MV-4-11 (cell line): ENCODE measurements at regions not wholly inside any gene's neighbourhood (a gene's known extent, or its start where the extent isn't known, plus 50 kb on each side); places are given as distances from the start of the nearest gene placed in this dataset.
A peak's percentile ranks its signal among the peaks of the same experiment; 100 is the strongest.
"Not testable (repeated sequence)": the region's sequence is repeated elsewhere in the genome, so short reads cannot be mapped to it uniquely, and the experiment has no call there.

Source experiments
- DNase-seq: peaks from one replicate; lab custom pipeline; 2025; lab: John Stamatoyannopoulos, UW

DNA sequence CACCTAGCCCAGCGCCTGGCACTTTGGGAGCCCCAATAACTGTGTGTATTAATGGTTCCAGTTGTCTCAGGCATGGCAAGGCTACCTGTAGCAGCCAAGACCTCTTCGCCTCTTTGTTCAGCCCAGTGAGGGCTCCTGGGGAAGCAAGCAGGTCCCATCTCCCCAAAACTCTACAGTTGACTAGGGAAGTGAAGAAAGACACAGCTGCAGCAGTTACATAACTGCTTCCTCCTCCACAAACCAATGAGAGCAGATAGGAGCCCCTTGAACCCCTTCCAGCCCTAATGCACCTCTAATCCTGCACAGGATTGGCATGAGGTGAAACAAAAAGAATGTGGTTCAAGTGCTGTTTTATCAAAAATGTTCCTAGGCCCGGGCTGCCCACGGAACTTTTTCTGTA is 100.5 kb downstream of the SYF2 start:
- peak; percentile 93 for DNase-seq

DNA sequence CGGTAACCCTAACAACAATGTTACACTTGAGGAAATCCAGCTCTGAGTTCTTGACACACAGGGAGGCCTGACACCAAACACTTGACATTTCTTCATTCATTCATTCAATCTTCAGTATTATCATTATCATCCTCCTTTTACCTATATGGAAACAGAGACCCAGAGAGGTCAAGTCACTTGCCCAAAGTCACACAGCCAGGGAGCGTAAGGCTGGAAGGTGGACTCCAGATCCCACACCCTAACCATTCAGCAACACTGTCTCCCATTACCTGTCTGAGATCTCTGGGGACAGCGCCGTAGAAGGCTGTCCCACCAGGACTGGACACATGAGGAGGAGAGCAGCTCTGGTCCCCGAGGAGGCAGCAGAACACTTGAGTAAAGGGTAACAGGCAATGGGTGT is 101.4 kb downstream of the SYF2 start:
- DNase-seq, result no peak

DNA sequence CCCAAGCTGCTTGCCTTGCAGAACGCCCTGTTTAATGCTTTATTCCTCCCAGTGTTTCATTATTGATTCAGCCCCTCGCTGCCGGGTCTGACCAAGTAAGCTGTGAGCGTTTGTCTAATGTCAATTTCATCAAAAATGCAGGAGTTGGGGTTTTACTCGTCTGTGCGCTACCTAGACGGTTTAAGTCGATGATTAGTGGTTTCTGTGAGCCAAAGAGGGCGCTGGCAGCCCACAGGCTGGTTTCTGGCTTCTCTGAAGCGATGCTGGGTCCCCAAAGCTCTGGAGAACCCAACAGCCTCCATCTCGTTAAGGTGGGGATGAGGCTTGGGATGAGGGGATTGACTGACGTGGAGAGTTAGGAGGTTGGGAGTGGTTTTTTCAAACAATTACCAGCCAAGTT is 102.9 kb downstream of the SYF2 start:
- DNase-seq, result no peak

DNA sequence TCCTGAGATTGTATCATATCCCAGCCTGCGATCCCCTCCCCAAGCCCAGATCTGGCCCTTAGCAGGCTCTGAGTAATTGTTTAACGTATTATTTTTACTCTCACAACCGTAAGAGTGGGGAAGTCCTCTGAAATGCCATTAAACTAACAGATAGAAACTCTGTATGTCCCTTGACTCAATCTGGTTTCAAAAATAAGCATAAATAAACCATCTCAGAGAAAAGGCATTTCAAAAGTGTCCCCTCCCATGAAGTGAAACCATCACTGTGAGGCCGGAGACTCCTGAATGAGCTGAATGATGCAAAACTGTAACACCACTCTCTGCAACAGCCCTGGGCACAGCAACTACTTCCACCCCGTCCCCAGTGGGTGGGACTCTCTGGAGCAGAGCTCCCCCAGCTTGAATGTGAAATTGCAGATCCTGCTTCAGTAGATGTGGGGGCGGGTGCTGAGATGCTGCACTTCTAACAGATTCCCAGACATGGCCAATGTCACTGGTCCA is 104.1 kb downstream of the SYF2 start:
- DNase-seq, result peak; percentile 74

DNA sequence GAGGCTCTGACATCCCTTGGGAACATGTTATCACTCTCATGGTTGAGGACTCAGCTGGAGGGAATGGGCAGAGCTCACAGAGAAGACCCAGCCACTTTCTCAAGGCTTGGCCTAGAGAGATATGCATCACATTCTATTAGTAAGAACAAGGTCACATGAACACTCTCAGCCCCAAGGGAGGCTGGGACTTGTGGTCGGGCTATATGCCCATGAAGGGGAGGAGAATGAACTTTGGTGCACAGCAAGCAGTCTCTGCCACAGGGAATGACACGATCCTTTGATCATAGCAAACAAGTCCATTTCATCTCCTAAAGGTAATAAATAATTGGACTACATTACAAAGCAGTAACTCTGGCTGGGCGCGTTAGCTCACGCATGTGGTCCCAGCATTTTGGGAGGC is 105.7 kb downstream of the SYF2 start:
- no peak for DNase-seq

DNA sequence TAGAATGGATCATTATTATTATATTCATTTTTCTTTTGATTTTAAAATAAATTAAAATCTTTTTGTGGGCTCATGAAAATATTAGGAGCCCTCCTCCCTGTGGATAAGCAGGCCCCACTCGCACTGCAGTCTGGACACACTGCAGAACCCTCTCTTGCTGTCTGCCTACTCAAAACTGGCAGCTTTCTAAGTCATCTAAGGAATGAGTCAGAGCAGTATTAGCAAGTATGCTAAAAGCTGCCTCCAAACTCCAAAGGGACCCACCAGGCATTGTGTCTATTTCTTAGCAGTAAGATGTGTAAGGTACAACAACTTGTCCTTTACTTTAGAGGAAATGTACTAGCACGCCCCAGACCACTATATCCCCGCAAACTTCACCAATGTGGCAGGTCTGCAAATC is 108.8 kb downstream of the SYF2 start:
- no peak for DNase-seq

DNA sequence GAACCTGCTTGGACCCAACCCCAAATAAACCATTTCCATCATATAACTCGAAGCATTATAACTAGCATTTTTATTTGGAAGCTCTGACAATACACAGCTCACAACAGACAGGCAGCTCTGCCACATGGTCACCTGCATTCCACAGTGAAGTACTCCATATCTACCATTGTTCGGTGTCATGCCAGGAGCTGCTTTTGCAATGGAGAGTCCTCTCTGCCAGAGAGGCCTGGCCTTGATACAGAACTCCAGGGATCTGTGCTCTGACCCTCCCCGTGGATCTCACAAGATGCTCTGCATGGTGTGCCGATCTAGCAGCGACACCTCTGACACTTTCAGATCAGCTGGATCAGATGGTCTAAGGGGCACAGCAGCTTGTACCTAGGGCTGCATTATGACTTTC is 109.6 kb downstream of the SYF2 start:
- no peak for DNase-seq

DNA sequence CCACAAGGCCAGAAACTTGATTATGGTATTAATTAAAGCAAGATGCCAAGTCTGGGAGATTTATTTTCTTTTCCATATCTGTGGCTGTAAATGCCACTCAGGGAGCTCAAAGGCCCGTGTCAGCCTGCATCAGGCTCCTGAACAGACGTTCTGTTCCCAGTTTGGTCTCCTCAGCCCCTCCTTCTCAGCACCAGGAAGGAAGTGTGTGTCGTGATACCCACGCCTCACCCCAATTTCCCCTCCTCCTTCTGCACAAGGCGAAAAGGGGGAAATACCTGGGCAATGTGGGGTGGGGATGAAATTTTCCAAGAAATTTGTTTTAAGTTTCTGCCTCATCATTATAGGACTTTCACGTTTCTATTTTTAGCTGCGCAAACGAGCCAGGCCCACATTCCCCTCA is 112.0 kb downstream of the SYF2 start:
- DNase-seq, result no peak

DNA sequence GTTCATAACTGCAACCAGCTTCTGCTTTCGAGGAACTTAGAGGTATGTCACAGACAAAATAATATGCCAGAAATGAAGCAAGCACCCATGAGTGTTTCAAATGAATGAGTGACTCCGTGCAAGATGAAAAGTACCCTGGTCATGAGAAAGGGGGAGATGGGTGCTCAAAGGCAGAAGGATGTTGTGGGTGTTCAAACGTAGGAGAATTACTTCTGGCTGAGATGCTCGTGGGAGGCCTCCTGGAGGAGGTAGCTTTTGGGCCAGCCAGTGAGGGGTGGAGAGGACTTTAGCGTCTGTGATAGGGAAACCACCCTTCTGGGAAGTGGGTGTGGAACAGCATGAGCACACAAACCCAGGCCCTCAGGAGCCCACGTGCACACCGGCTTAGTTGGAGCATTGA is 113.8 kb downstream of the SYF2 start:
- DNase-seq, result peak; percentile 48

DNA sequence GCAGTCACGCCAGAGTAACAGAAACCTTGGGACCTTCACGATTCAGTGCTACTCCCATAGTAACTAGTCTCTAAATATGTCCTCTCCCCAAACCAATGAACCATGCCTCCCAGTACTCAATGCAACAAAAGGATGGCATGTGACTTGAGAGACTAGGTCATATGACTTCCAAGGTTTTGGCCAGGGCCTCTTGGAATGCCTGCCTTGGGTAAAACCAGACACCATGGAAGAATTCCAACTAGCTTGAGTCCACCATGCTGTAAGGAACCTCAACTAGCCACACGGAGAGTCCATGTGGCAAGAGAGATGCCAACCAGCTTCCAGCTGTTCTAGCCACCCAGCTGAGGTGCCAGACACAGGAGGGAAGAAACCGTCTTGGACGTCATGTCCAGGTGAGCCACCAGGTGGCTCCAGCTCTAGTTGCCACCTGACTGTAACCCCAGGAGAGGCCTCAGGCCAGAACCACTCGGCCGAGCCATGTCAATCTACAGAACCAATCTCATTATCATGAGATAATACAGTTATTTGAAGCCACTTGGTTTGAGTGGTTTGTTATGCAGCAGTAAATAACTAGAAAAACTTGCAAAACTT is 115.0 kb downstream of the SYF2 start:
- no peak for DNase-seq

DNA sequence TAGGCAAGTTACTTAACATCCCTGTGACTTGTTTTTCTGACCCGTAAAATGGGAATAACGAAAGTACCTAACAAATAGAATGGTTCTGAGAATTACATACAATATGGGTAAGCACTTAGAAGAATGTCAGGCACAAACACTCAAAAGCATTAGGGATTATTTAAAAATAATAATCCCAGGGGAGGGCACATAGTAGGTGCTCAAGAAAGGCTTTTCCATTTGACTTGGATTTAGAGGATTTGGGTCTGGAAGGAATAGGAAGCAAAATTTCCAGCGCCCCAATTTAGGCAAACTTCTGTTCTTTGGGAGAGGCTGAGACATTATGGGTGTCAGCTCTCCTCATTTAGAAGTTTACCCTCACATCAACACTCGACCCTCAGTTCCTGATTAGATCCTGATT is 115.5 kb downstream of the SYF2 start:
- no peak for DNase-seq

DNA sequence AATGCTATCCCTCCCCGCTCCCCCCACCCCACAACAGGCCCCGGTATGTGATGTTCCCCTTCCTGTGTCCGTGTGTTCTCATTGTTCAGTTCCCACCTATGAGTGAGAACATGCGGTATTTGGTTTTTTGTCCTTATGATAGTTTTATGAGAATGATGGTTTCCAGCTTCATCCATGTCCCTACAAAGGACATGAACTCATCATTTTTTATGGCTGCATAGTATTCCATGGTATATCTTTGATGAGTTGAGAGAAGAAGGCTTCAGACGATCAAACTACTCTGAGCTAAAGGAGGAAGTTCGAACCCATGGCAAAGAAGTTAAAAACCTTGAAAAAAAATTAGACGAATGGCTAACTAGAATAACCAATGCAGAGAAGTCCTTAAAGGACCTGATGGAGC is 116.2 kb downstream of the SYF2 start:
- not testable (repeated sequence) for DNase-seq

DNA sequence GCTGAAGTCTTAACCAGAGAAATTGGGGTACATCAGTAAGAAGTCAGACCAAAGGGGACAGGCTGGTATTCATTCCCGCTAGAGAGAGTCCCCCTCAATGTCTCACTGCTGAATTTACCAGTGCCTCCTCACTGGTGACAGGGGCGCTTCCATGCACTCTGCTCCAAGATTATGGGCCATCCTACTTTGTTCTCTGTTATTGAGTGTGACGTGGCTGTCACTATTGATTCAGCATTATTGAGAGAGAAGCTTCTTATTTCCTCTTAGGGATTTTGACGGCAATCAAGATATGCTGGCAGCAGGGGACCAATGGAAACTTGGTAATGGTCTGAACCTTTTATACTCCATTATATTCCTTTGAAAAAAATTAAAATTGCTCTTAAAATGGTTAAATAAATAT is 118.6 kb downstream of the SYF2 start:
- DNase-seq, result no peak

DNA sequence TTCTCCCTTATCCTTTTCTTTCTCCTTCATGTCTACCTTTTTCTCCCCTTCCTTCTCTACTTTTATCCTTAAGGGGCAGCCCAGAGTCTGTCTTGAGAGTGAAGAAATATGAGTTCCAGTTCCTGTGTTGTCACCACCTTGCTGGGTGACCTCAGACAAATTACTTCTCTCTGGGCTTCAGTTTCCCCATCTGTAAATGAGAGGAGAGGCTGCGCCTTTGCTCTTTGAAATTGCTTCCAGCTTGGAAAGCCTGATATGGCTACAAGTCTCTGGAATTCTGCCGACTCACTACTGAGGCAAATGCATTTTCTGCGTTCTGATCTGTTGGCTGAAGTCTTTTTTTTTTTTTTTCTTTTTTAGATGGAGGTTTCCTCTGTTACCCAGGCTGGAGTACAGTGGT is 119.2 kb downstream of the SYF2 start:
- peak; percentile 53 for DNase-seq

DNA sequence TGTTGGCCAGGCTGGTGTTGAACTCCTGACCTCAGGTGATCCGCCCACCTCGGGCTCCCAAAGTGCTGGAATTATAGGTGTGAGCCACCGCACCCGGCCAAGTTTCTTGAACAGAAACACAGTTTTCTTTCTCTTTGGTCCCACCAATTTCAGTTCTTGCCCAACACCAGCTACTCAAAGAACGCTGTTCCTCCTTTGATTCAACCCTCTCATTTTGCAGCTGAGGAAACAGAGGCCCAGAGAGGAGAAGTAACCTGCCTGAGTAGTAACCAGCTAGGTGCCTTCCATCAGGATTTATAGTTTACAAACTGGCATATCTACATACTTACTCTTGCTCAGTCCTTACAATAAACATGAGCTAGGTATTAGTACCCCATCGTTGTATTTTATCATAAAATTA is 119.9 kb downstream of the SYF2 start:
- peak; percentile 19 for DNase-seq

DNA sequence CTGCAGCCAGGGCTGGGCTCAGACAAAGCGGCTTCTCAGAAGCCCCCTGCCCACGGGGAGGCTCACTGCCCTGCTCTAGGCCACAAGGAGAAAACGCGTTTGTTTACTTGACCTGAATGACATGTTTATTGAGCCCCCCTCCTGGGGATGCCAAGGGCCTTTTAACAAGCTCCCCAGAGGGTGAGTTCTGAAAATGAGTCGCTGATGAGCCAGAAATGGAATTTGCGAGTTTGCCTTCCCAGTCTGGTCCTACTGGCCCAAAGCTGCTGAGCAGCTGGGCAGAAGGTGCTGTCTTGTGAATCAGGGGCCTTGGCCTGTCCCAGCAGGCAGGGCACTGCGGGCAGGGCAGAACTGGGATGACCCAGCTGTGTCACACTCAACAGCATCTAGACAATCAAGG is 120.6 kb downstream of the SYF2 start:
- no peak for DNase-seq

DNA sequence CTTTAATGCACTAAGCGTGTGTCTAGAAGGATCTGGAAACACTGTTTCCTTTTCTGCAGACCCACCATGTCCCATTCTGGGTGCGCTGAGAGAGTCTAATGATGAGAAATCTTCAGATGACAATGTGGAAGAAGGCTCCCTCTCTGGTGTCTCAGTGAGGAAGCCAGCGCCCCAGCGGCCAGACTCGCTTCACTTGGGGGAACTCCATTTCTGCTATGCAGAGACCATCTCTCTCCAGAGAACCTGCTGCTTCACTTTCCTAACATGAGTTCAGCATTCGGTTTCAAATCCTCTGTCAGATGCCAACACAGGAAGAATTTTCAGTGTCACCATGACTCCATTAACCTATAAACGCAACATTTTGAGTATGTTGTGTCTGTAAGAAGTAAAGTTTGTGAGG is 121.8 kb downstream of the SYF2 start:
- DNase-seq, result peak; percentile 38

DNA sequence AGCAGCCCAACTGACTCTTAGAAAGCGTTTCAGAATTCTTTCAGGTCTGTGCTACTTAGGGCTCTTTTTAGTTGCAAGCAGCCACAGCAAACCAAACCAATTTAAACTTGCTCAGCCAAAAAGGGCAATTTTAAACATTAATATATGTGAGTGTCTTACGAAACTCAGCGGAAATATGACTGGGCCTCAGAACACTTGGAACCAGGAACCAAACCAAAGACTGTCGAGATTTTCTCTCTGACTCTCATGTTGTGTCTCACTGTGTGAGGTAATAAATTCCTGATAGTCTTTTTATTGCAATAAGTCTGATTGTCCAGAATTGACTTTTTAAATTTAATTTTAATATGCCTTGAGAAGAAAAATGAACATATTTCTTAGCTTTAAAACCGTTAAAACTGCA is 122.3 kb downstream of the SYF2 start:
- DNase-seq, result peak; percentile 63

DNA sequence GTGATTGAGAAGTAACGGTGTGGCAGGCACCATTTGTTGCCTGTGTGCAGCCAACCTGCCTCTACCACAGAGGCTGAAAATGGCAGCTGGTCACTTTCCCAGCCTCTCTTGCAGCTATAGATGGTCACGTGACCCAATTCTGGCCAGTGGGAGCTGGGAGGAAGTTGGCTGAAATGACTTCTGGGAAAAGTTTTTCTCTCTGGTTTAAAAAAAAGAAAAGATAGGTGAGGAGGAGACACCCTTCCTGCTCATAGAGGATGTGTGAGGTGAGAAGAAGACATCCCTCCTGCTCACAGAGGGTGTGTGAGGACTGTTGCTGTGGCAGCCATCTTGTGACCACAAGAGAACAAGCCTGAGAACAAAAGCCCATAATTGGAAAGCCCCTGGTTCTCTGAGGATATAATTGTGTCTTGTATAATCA is 122.8 kb downstream of the SYF2 start:
- no peak for DNase-seq

DNA sequence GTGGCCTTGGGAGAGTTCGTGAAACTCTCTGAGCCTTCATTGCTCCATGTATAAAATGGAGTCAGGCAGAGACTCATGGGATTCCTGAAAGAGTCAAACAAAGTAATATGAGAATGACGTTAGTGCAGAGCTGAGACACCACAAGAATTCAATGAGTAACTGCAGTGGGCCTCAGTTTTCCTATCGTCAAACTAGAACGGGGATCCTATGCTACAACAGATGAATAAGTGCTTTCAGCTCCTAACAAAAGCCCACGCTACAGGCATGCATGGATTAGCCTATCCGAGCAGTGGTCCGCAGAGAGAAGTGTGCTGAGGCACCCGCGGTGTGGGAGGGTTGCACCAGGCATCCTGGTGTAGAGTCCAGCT is 124.7 kb downstream of the SYF2 start:
- DNase-seq, result no peak

DNA sequence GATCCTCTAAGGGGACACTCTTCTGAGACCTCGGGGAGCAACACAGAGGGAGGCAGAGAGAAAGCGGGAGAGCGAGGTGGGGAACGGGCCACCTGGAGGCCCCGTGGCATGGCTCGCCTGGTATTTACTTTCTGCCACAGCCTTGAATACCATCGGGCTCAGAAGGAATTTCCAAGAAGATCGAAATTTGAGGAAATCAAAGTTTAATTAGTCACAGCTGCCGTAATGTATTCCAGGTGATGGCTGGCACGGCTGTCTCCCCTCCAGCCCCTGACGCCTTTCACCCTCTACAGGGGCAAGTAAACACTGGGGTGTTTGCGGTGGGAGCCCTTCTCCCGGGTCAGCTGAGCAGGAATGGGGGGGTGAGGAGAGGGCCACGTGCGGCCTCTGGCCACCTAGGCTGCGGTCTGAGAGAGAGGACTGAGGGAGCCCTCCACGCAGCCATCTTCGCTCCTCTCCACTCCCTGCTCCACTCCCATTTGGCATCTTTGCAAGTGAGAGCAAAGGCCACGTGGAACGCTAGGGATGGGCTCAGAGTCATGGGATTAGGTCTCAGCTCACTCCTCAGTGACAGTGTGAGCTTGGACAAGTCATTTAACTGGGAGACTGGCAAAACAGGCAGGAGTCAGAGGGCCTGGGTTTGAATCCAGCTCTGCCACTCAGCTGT is 125.2 kb downstream of the SYF2 start:
- no peak for DNase-seq

DNA sequence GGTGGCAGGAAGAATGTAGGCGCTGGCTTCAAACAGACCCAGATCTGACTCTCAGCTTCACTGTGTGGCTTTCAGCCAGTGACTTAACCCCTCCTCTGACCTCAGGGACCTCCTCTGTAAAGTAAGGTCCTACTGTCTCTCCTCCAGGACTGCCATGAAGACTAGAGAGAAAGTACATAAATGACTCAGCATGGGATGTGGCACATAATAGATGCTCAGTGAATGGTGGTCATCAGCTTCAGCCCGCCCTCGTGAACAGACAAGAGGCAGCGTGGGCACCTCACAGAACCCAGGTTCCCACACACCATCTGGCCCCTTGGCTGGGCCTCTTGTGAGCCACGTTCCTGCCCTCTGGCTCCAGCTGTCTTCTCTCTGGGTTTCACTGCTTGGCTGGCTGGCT is 126.0 kb downstream of the SYF2 start:
- peak; percentile 44 for DNase-seq

DNA sequence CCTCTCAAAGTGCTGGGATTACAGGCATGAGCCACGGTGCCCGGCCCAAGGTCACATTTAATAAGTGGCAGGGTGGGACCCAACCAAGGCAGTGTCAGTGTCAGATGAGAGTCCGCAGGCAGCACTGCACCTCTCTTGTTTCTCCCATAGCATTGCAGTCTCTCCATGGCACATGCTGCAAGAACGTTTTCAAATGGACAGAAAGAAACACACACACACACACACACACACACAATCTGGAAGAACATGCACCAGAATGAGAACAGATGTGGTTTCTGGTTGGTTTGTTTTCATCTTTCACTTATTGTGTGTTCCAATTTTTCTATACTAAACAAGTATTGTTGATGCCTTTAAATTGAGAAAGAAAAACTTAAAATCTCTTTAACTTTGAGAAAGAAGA is 126.5 kb downstream of the SYF2 start:
- no peak for DNase-seq

DNA sequence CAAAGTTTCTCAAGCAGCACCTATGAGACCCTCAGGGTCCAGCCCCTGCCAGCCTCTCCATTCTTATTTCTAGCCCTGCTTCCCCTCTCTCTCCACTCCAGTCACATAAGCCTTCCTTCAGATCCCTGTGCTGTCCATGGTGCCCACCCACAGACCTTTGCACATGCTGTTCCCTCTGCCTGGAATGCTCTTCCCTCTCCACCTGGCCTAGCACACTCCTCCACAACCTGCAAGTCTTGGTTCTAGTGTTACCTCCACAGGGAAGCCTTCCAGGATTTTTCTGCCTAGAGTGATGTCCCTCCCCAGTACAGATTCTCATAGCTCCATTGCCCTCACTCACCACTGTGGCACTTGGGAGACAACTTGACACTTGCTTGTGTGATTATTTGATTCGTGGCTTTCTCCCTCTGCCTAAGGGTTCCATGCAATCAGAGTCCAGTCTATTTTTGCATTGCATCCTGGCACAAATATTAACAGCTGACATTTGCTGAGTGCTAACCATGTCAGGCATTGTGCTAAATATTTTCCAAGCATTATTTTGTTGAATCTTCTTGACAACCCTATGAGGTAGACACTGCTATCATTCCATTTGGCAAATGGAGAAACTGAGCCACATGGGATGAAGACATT is 127.3 kb downstream of the SYF2 start:
- no peak for DNase-seq
